Sigmoid colon (tissue), 6 donors: ENCODE measurements at regions not wholly inside any gene's neighbourhood (a gene's known extent, or its start where the extent isn't known, plus 50 kb on each side); places are given as distances from the start of the nearest gene placed in this dataset.

Experiments
- DNase-seq: peaks from one replicate; pipeline ENCODE4 v3.0.0-alpha.2; 2019
- H3K27ac ChIP-seq, 4 donors: fragments of 200-600 bp; sonication (generic); one replicate each; pipeline ENCODE4 v1.5.1; 2016 to 2019; ENCODE audit warnings: mild to moderate bottlenecking in 1 of 4
- H3K27me3 ChIP-seq, 3 donors: fragments of 200-600 bp; sonication (generic); one replicate each; pipeline ENCODE4 v1.5.1; 2019; ENCODE audit warnings: mild to moderate bottlenecking in 1 of 3
- H3K36me3 ChIP-seq, 4 donors: fragments of 200-600 bp; sonication (generic); one replicate each; pipeline ENCODE4 v1.5.1; 2016 to 2019
- H3K4me1 ChIP-seq, 4 donors: fragments of 200-600 bp; sonication (generic); one replicate each; pipeline ENCODE4 v1.5.1; 2017 to 2019
- H3K4me3 ChIP-seq, 4 donors: fragments of 200-600 bp; sonication (generic); one replicate each; pipeline ENCODE4 v1.5.1; 2017 to 2019; ENCODE audit warnings: mild to moderate bottlenecking in 2 of 4, moderate library complexity in 1 of 4
- H3K9me3 ChIP-seq, 4 donors: fragments of 200-600 bp in 3 of 4; sonication (generic) in 3 of 4; one replicate each; pipeline versions ENCODE4 v1.5.1 to v1.6.1; 2013 to 2019
- EP300 ChIP-seq, 4 donors: sonication (generic); formaldehyde crosslinking; IDR thresholded peaks; one replicate each; pipeline ENCODE4 v1.6.1; 2017; ENCODE audit warnings: antibody characterized with exemption in 4 of 4
- POLR2A ChIP-seq, 2 donors: fragments of 450-650 bp; IDR thresholded peaks; one replicate each; pipeline ENCODE4 v1.6.1; 2016; ENCODE audit warnings: antibody characterized with exemption in 2 of 2, mild to moderate bottlenecking in 2 of 2, moderate library complexity in 2 of 2
- POLR2AphosphoS5 ChIP-seq, 4 donors: sonication (generic); formaldehyde crosslinking; IDR thresholded peaks; one replicate each; pipeline ENCODE4 v1.6.1; 2017; ENCODE audit warnings: antibody characterized with exemption in 4 of 4
- WGBS, 2 donors: extraction: QIAGEN DNeasy Blood & Tissue Kit; methylation state at CpG; one replicate each; pipeline ENCODE4 v1.1.7; 2013; 5-methylcytosine and 5-hydroxymethylcytosine counted together
- intact Hi-C: fragments of 100-400 bp; cut with DNase I; formaldehyde crosslinking; loops from one replicate; pipeline ENCODE4 v1.15.1; 2023
- TF ChIP-seq, protein P1 (sequence below), 4 experiments: fragments of 450-650 bp in 3 of 4; fragments of 200-600 bp in 1 of 4; IDR thresholded peaks; one replicate each; pipeline ENCODE4 v1.5.1; 2016 to 2019; ENCODE audit warnings: antibody characterized with exemption in 4 of 4, mild to moderate bottlenecking in 3 of 4, moderate library complexity in 2 of 4
- donor health status: healthy with polysubstance abuse.
- donor health status: healthy.

DNA sequence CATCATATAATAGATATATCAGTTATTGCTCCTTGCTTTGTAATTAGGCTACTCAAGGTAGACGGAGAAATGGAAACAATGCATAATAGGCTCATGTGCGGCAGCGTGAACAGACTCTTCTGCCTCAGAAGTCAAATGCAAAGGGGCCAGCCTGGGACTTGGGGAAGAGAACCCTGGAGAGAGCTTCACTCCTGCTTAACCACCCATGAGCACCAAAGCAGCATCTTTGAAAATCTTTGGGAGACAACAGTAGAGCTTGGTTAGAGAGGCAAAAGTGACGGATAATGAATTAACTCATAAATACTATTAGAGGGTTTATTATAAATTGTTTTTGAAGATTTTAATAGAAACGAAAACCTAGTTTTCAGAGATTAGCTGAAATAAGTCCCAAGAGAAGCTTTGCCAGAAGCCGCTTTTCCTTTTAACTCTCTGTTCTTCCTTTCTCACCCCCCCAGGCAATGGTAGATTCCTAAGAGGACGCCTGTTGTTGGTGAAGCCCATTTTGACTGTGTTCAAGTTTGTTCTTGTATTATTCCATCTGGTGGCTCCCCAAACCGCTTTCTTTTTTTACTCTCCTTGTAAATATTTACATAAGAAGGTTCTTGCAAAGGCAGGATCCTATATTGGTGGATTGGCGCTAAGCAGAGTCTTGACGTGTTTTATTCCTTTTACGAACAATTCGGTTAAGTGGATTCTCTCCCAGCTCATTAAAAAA, 196.0 kb upstream of the TPRG1 start:
- no peak for TF ChIP-seq POLR2AphosphoS5 (IDR thresholded peaks at IDR 0.05)
- TF ChIP-seq POLR2A (IDR thresholded peaks at IDR 0.05), result no peak
- no peak for TF ChIP-seq EP300 (IDR thresholded peaks at IDR 0.05)
- Histone ChIP-seq H3K36me3 (no peaks in the 10 kb centered on the region), H3K27me3 (no peaks in the 10 kb centered on the region), H3K4me1 (peaks cover 0 to 14% (median 5%) of the 10 kb centered on the region in 4 donors), H3K27ac (peak overlapping the region in 3 of 4 donors; percentile 12 to 34 (median 17)), H3K9me3 (peaks cover 0 to 2% (median 0%) of the 10 kb centered on the region in 4 donors), H3K4me3 (peak overlapping the region in 1 of 4 donors; percentile 1)
- intact Hi-C loops, result no loop called here
- DNase-seq, result no peak
- 48 to 58% methylated on average over 12 of the region's 12 CpGs for WGBS, 2 donors

GRCh38 chr3:188976407-188976806, 195.4 kb upstream of the TPRG1 start:
- no peaks in the 10 kb centered on the region for H3K9me3 ChIP-seq
- H3K36me3 ChIP-seq, result no peaks in the 10 kb centered on the region
- TF ChIP-seq, protein P1, sequence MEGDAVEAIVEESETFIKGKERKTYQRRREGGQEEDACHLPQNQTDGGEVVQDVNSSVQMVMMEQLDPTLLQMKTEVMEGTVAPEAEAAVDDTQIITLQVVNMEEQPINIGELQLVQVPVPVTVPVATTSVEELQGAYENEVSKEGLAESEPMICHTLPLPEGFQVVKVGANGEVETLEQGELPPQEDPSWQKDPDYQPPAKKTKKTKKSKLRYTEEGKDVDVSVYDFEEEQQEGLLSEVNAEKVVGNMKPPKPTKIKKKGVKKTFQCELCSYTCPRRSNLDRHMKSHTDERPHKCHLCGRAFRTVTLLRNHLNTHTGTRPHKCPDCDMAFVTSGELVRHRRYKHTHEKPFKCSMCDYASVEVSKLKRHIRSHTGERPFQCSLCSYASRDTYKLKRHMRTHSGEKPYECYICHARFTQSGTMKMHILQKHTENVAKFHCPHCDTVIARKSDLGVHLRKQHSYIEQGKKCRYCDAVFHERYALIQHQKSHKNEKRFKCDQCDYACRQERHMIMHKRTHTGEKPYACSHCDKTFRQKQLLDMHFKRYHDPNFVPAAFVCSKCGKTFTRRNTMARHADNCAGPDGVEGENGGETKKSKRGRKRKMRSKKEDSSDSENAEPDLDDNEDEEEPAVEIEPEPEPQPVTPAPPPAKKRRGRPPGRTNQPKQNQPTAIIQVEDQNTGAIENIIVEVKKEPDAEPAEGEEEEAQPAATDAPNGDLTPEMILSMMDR (IDR thresholded peaks at IDR 0.05), result no peak
- no peak for TF ChIP-seq POLR2A (IDR thresholded peaks at IDR 0.05)
- no peak for TF ChIP-seq EP300 (IDR thresholded peaks at IDR 0.05)
- no peak for TF ChIP-seq POLR2AphosphoS5 (IDR thresholded peaks at IDR 0.05)
- no peak overlapping the region for H3K4me3 ChIP-seq
- 66 to 67% methylated on average over 4 of the region's 4 CpGs for WGBS, 2 donors
- H3K4me1 ChIP-seq, result peaks cover 0 to 14% (median 5%) of the 10 kb centered on the region in 4 donors
- peak overlapping the region in 2 of 4 donors; percentile 17 to 34 for H3K27ac ChIP-seq
- H3K27me3 ChIP-seq, result no peaks in the 10 kb centered on the region
- intact Hi-C loops, result no loop called here
- DNase-seq, result no peak

- peak overlapping the region in 3 of 4 donors; percentile 24 to 53 (median 46) for H3K27ac ChIP-seq
- intact Hi-C loops, result no loop called here
These were observed 193.2 kb upstream of the TPRG1 start for GRCh38 chr3:188978421-188979171.

GRCh38 chr3:188979248-188979647, 192.5 kb upstream of the TPRG1 start:
- 50 to 80% methylated on average over 7 of the region's 7 CpGs for WGBS, 2 donors
- no peak for TF ChIP-seq POLR2A (IDR thresholded peaks at IDR 0.05)
- TF ChIP-seq POLR2AphosphoS5 (IDR thresholded peaks at IDR 0.05), result no peak
- TF ChIP-seq EP300 (IDR thresholded peaks at IDR 0.05), result no peak
- TF ChIP-seq, protein P1 (IDR thresholded peaks at IDR 0.05), result no peak
- Histone ChIP-seq H3K4me3 (no peak overlapping the region), H3K4me1 (peaks cover 0 to 14% (median 5%) of the 10 kb centered on the region in 4 donors), H3K27ac (peak overlapping the region in 3 of 4 donors; percentile 24 to 53 (median 46)), H3K9me3 (no peaks in the 10 kb centered on the region), H3K36me3 (no peaks in the 10 kb centered on the region), H3K27me3 (no peaks in the 10 kb centered on the region)
- DNase-seq, result no peak
- intact Hi-C loops, result no loop called here

More at GRCh38 chr3:188978421-188979171, 193.2 kb upstream of the TPRG1 start:
- Histone ChIP-seq H3K4me3 (no peak overlapping the region), H3K36me3 (no peaks in the 10 kb centered on the region), H3K9me3 (no peaks in the 10 kb centered on the region), H3K27me3 (no peaks in the 10 kb centered on the region), H3K4me1 (peaks cover 0 to 14% (median 5%) of the 10 kb centered on the region in 4 donors)
- WGBS, 2 donors, result 72 to 73% methylated on average over 7 of the region's 7 CpGs
- TF ChIP-seq EP300 (IDR thresholded peaks at IDR 0.05) (no peak), POLR2A (IDR thresholded peaks at IDR 0.05) (no peak), POLR2AphosphoS5 (IDR thresholded peaks at IDR 0.05) (no peak)
- TF ChIP-seq, protein P1 (IDR thresholded peaks at IDR 0.05), result no peak
- DNase-seq, result peak; percentile 83
